BJ (cell line): ENCODE measurements at regions not wholly inside any gene's neighbourhood (a gene's known extent, or its start where the extent isn't known, plus 50 kb on each side); places are given as distances from the start of the nearest gene placed in this dataset.
A peak's percentile ranks its signal among the peaks of the same experiment; 100 is the strongest.

Experiments
- CTCF ChIA-PET: fragments of 350-600 bp; formaldehyde crosslinking; extraction: SDS; loops from one replicate; lab custom pipeline; 2021; ENCODE audit warnings: antibody characterized with exemption, inconsistent platforms; lab: Yijun Ruan, JAX
- POLR2A ChIA-PET: fragments of 300-600 bp; sonication (Branson Sonifier 250); formaldehyde crosslinking; extraction: SDS; loops from one replicate; lab custom pipeline; 2021; ENCODE audit warnings: antibody characterized with exemption; lab: Charles Lee
- DNase-seq: peaks from one replicate; pipeline ENCODE4 v3.0.0-alpha.2; 2011; ENCODE audit warnings: low read depth
- H3K27me3 ChIP-seq: 2 replicates; pipeline ENCODE4 v1.6.0; 2011; ENCODE audit warnings: low read length; ENCODE audit not compliant: control insufficient read depth, insufficient read depth
- H3K36me3 ChIP-seq: 2 replicates; pipeline ENCODE4 v1.5.1; 2011; ENCODE audit warnings: low read length; ENCODE audit not compliant: control insufficient read depth, insufficient read depth
- H3K4me3 ChIP-seq: 2 replicates; pipeline ENCODE4 v1.5.1; 2011; ENCODE audit warnings: low read depth, mild to moderate bottlenecking, control low read depth, low read length
- TF ChIP-seq, protein P1 (sequence below): IDR thresholded peaks from 2 replicates; pipeline ENCODE4 v1.5.1; 2011; ENCODE audit warnings: low read depth, mild to moderate bottlenecking, control low read depth, inconsistent platforms, low read length, moderate library complexity; ENCODE audit not compliant: insufficient read depth

- Histone ChIP-seq H3K4me3 (no peak overlapping the region), H3K27me3 (no peaks in the 10 kb centered on the region), H3K36me3 (no peaks in the 10 kb centered on the region)
- TF ChIP-seq, protein P1, sequence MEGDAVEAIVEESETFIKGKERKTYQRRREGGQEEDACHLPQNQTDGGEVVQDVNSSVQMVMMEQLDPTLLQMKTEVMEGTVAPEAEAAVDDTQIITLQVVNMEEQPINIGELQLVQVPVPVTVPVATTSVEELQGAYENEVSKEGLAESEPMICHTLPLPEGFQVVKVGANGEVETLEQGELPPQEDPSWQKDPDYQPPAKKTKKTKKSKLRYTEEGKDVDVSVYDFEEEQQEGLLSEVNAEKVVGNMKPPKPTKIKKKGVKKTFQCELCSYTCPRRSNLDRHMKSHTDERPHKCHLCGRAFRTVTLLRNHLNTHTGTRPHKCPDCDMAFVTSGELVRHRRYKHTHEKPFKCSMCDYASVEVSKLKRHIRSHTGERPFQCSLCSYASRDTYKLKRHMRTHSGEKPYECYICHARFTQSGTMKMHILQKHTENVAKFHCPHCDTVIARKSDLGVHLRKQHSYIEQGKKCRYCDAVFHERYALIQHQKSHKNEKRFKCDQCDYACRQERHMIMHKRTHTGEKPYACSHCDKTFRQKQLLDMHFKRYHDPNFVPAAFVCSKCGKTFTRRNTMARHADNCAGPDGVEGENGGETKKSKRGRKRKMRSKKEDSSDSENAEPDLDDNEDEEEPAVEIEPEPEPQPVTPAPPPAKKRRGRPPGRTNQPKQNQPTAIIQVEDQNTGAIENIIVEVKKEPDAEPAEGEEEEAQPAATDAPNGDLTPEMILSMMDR: no peak
- DNase-seq: no peak
- POLR2A ChIA-PET: no interaction called here
- CTCF ChIA-PET: interaction anchor here (0.7 to 1.1 kb wide), 2 partner anchors 261 to 591 kb away, joined by 3 read pairs; no protein-coding TSS in a partner anchor
Observed at GRCh38 chr7:106767498-106768323, 97.4 kb upstream of the PIK3CG start.

GRCh38 chr7:106768324-106768751, 96.7 kb upstream of the PIK3CG start:
- TF ChIP-seq, protein P1: peak; percentile 15; the same call in 1 of the 2 replicates
- Histone ChIP-seq H3K36me3 (no peaks in the 10 kb centered on the region), H3K4me3 (no peak overlapping the region), H3K27me3 (no peaks in the 10 kb centered on the region)
- ChIA-PET POLR2A (no interaction called here), CTCF (interaction anchor here (0.7 kb wide), 1 partner anchor 260 kb away, joined by 3 read pairs; no protein-coding TSS in a partner anchor)
- no peak for DNase-seq

- ChIA-PET CTCF (no interaction called here), POLR2A (no interaction called here)
- Histone ChIP-seq H3K36me3 (no peaks in the 10 kb centered on the region), H3K4me3 (no peak overlapping the region), H3K27me3 (no peaks in the 10 kb centered on the region)
- TF ChIP-seq, protein P1: no peak
- DNase-seq: peak; percentile 66
Observed at GRCh38 chr7:106770191-106770590, 94.9 kb upstream of the PIK3CG start.

GRCh38 chr7:106772655-106773108, 92.4 kb upstream of the PIK3CG start:
- TF ChIP-seq, protein P1: no peak
- peak; percentile 53 for DNase-seq
- Histone ChIP-seq H3K27me3 (no peaks in the 10 kb centered on the region), H3K4me3 (no peak overlapping the region), H3K36me3 (no peaks in the 10 kb centered on the region)
- ChIA-PET POLR2A (no interaction called here), CTCF (no interaction called here)

GRCh38 chr7:106773228-106773627, 91.9 kb upstream of the PIK3CG start:
- Histone ChIP-seq H3K36me3 (no peaks in the 10 kb centered on the region), H3K4me3 (no peak overlapping the region), H3K27me3 (no peaks in the 10 kb centered on the region)
- TF ChIP-seq, protein P1: no peak
- no peak for DNase-seq
- ChIA-PET POLR2A (no interaction called here), CTCF (no interaction called here)
